GM10248 (cell line): ENCODE measurements at regions not wholly inside any gene's neighbourhood (a gene's known extent, or its start where the extent isn't known, plus 50 kb on each side); places are given as distances from the start of the nearest gene placed in this dataset.

ENCODE experiments used
- CTCF ChIA-PET: fragments of 300-600 bp; sonication (Branson Sonifier 250); formaldehyde crosslinking; extraction: SDS; loops from one replicate; lab custom pipeline; 2021; ENCODE audit warnings: antibody characterized with exemption; lab: Yijun Ruan, JAX
- POLR2A ChIA-PET: fragments of 350-650 bp; sonication (Branson Sonifier 250); formaldehyde crosslinking; extraction: SDS; loops from one replicate; lab custom pipeline; 2020; ENCODE audit warnings: antibody characterized with exemption; lab: Yijun Ruan, JAX
- DNase-seq: peaks from one replicate; pipeline ENCODE4 v3.0.0; 2012; ENCODE audit errors: extremely low spot score
- CTCF ChIP-seq: IDR thresholded peaks from 2 replicates; pipeline ENCODE4 v1.5.1; 2012; ENCODE audit warnings: mild to moderate bottlenecking, low read depth; ENCODE audit errors: extremely low read depth, missing control alignments, control extremely low read depth

- CTCF ChIA-PET: no interaction called here
- DNase-seq: no peak
- POLR2A ChIA-PET: no interaction called here
- TF ChIP-seq CTCF: no peak
Observed at GRCh38 chr11:128215238-128215882, 372.0 kb downstream of the ETS1 start.

GRCh38 chr11:128214263-128214662 lies 373.1 kb downstream of the ETS1 start:
- no peak for DNase-seq
- no peak for TF ChIP-seq CTCF
- POLR2A ChIA-PET: no interaction called here
- CTCF ChIA-PET: interaction anchor here (0.8 kb wide), 1 partner anchor 23 kb away, joined by 3 read pairs; no protein-coding TSS in a partner anchor

GRCh38 chr11:128213461-128213860 lies 373.9 kb downstream of the ETS1 start:
- ChIA-PET POLR2A (no interaction called here), CTCF (interaction anchor here (1.6 to 1.7 kb wide), 2 partner anchors 21 to 417 kb away, joined by 4 to 8 read pairs; no protein-coding TSS in a partner anchor)
- no peak for TF ChIP-seq CTCF
- no peak for DNase-seq

GRCh38 chr11:128212324-128212723 lies 375.0 kb downstream of the ETS1 start:
- ChIA-PET POLR2A (no interaction called here), CTCF (interaction anchor here (1.6 to 1.7 kb wide), 2 partner anchors 22 to 418 kb away, joined by 4 to 8 read pairs; no protein-coding TSS in a partner anchor)
- DNase-seq: no peak
- no peak for TF ChIP-seq CTCF

GRCh38 chr11:128210148-128210940 lies 377.0 kb downstream of the ETS1 start:
- ChIA-PET CTCF (no interaction called here), POLR2A (no interaction called here)
- no peak for TF ChIP-seq CTCF
- no peak for DNase-seq

GRCh38 chr11:128209138-128209435 lies 378.3 kb downstream of the ETS1 start:
- CTCF ChIA-PET: interaction anchor here (1.0 kb wide), 1 partner anchor 11 kb away, joined by 4 read pairs; no protein-coding TSS in a partner anchor
- no peak for TF ChIP-seq CTCF
- POLR2A ChIA-PET: no interaction called here
- DNase-seq: no peak
